Posterior vena cava (tissue), 2 donors: ENCODE measurements at regions not wholly inside any gene's neighbourhood (a gene's known extent, or its start where the extent isn't known, plus 50 kb on each side); places are given as distances from the start of the nearest gene placed in this dataset.
"Not testable (repeated sequence)": the region's sequence is repeated elsewhere in the genome, so short reads cannot be mapped to it uniquely, and the experiment has no call there.

Source experiments
- DNase-seq: peaks from one replicate; pipeline ENCODE4 v3.0.0-alpha.2; 2020; ENCODE audit warnings: low spot score
- intact Hi-C, 2 donors: fragments of 100-400 bp; cut with DNase I; formaldehyde crosslinking; loops; one replicate each; pipeline versions ENCODE4 v1.14.1 to v1.14.2; 2022 to 2023
- donor health status: DM: yes; HTN: yes; CAD: no.
- donor health status: DM: yes; HTN: yes; CAD: no.

GRCh38 chr6:17182961-17183360, 81.1 kb downstream of the STMND1 start:
- intact Hi-C loops = loop anchor here in 1 of 2 donors (10.0 kb wide), 1 partner anchor 932 kb away; no protein-coding TSS in a partner anchor
- no peak for DNase-seq

DNA sequence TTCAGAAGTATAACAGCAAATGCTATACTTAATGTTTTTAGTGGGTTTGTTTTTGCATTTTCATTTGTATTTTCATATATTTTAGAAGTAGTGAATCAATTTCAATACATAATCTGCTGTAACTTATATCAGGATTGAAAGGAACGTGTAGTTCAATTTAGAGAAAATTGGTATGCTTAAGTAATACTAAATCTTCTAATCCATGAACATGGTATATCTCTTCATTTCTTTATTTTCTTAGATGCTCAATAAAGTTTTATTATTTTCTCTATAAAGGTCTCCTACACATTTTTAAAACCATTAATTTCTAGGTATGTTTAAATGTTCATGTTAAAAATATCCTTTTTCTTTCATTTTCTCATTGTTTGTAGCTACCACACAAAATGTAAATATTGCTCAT, 85.1 kb downstream of the STMND1 start:
- DNase-seq = no peak
- intact Hi-C loops = loop anchor here in 1 of 2 donors (10.0 kb wide), 1 partner anchor 928 kb away; no protein-coding TSS in a partner anchor

DNA sequence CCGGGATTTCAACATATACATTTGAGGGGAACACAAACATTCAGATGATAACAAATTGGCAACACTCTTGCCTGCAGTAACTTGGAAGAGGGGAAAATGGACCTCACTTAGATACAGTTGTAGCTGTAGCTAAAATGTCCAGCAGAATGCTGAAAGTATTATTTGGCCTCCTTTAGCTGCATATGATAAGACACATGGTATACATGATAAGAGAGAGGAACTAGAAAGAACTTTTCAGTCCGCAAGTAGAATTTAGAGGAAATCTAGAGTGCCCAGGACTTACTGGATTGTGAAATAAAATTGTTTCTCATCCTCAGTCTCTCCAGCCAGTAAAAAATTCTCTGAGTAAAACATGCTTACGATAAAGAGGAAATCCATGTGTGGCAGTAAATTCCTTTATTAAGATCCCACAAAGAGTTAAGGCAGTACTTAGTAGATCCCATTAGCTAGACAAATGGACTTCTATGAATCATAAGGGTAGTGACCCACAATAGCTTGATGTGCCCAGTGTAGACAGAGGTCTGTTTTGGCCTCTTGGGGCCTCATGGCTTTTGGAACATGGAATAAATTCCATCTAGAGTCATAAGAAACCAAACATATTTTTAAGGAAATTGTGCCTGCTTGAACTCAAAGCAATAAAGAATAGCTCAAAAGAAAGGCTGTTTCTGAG, 87.9 kb upstream of the RBM24 start:
- no peak for DNase-seq
- intact Hi-C loops = no loop called here

DNA sequence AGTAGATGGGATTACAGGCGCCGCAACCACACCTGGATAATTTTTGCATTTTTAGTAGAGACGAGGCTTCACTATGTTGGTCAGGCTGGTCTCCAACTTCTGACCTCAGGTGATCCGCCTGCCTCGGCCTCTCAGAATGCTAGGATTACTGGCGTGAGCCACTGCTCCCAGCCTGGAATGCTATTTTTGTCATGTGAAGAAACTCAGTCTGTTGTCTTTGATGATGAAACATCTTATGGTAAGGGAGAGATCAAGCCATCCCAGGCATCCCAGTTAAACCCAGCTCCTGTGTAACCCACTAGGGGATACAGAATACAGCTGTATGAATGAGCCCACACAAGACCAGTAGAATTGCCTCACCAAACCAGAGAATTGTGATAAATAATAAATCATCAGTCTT, 83.6 kb upstream of the RBM24 start:
- intact Hi-C loops = no loop called here
- DNase-seq = no peak

DNA sequence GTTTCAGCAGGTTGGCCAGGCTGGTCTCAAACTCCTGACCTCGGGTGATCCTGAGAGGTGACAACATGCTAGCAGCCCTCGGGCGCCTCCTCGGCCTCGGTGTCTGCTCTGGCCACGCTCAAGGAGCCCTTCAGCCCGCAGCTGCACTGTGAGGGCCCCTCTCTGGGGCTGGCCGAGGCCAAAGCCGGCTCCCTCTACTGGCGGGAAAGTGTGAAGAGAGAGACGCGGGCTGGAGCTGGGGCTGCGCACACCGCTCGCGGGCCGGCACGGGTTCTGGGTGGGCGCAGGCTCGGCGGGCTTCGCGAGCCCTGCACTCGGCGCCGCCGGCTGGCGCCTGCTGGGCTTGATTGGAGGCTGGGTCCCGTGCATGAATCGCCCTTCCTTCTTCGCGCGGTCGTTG, 80.8 kb upstream of the RBM24 start:
- DNase-seq = no peak
- intact Hi-C loops = no loop called here

GRCh38 chr6:17202526-17202925, 78.6 kb upstream of the RBM24 start:
- no peak for DNase-seq
- intact Hi-C loops = no loop called here

DNA sequence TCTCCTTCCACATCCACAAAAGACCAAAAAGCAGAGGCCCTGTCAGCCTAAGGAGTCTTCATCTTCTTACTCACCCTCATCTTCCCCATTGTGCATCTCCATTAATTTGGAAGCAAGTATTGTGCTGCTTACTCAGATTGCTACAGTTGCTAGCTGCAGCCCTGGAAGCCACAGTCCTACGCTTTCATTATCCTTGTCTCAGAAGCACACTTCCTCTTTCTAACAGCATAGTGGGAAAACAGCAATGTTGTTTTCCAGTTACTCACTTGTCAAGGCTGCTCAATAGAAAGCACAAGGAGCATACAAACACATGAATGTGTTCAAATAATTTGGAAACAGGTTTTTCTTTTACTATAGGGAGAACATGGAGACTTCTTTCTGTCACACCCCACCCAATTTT, 76.6 kb upstream of the RBM24 start:
- intact Hi-C loops = no loop called here
- DNase-seq = no peak

DNA sequence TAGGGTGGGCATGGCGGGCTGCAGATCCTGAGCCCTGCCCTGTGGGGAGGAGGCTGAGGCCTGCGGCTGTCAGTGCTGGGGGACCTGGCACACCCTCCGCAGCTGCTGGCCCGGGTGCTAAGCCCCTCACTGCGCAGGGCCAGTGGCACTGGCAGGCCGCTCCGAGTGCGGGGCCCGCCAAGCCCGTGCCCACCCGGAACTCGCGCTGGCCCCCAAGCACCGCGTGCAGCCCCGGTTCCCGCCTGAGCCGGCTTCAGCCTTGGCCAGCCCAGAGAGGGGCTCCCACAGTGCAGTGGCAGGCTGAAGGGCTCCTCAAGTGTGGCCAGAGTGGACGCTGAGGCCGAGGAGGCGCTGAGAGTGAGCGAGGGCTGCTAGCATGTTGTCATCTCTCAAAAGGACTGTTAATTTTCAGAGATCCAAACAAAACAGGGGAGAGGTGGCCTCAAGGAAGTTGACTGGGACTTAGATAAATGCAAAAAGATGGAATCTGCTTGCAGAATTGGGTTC, 74.5 kb upstream of the RBM24 start:
- intact Hi-C loops = no loop called here

DNA sequence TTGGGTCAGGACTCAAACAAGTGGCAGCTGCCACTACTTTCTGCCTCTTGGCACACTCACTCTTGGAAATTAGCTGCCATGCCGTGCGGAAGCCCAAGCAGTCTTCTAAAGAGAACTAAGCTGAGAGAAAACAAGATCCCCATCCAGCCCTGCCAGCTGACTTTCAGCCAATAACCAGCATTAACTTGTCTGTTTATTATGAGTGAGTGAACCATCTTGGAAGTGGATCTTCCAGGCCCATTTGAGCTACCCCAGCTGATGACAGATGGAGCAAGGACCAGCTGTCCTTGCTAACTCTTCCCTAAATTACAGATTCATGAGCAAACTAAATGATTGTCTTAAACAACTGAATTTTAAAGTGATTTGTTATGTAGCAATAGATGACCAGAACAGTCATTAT, 73.9 kb upstream of the RBM24 start:
- DNase-seq = no peak
- intact Hi-C loops = no loop called here

More for the DNA sequence above, 74.5 kb upstream of the RBM24 start:
- DNase-seq = no peak

DNA sequence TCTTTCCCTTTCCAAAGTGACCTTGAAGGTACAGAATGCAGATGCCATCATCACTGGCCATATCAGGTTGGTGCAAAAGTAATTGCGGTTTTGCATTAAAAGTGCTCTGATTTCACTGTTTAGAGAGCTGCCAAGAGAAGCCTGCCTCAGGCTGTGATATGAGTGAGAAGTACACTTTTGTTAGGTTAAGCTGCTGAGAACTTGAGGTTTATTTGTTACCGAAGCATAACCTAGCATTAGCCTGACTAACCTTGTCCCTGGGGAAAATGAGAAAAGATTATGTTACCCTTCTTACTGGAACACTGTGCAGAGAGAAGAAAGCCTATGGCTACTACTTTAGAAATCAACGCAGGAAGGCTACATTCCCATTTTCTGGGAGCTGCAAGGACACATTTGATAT, 70.5 kb upstream of the RBM24 start:
- no peak for DNase-seq
- intact Hi-C loops = loop anchor here in 1 of 2 donors (10.0 kb wide), 1 partner anchor 64 kb away; no protein-coding TSS in a partner anchor

- intact Hi-C loops = loop anchor here in 1 of 2 donors (10.0 kb wide), 1 partner anchor 64 kb away; no protein-coding TSS in a partner anchor
- DNase-seq = no peak
Observed at GRCh38 chr6:17211101-17211500, 70.1 kb upstream of the RBM24 start.

- DNase-seq = peak; percentile 87
- intact Hi-C loops = loop anchor here in 1 of 2 donors (10.0 kb wide), 1 partner anchor 62 kb away; no protein-coding TSS in a partner anchor
Observed at GRCh38 chr6:17212546-17213371, 68.4 kb upstream of the RBM24 start.

DNA sequence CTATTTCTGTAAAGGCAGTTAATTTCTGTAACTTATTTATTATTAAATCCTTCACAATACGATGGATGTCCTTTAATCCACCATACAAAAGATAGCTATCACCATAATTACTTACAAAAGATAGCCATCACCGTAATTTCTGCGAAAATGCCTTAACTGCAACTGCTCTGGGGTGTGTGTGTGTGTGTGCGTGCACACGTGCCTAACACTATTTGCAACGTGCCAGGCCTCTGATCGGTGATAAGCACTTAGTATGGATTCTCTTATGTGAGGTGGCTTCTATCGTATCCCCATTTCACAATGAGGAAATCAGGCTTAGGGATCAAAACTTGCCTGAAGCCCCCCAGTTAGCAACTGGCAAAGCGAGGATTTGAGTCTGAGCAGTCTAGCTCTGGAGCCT, 67.1 kb upstream of the RBM24 start:
- no peak for DNase-seq
- intact Hi-C loops = loop anchor here in 1 of 2 donors (10.0 kb wide), 1 partner anchor 61 kb away; no protein-coding TSS in a partner anchor

- intact Hi-C loops = loop anchor here in 1 of 2 donors (10.0 kb wide), 1 partner anchor 58 kb away; no protein-coding TSS in a partner anchor
- DNase-seq = not testable (repeated sequence)
Observed at GRCh38 chr6:17216972-17217371, 64.2 kb upstream of the RBM24 start.

- DNase-seq = no peak
- intact Hi-C loops = loop anchor here in 1 of 2 donors (10.0 kb wide), 1 partner anchor 57 kb away; no protein-coding TSS in a partner anchor
Observed at GRCh38 chr6:17218023-17218748, 63.0 kb upstream of the RBM24 start.

GRCh38 chr6:17218749-17219093, 62.4 kb upstream of the RBM24 start:
- intact Hi-C loops = loop anchor here in 1 of 2 donors (10.0 kb wide), 1 partner anchor 56 kb away; no protein-coding TSS in a partner anchor
- DNase-seq = no peak

GRCh38 chr6:17219098-17219497, 62.1 kb upstream of the RBM24 start:
- DNase-seq = no peak
- intact Hi-C loops = loop anchor here in 1 of 2 donors (10.0 kb wide), 1 partner anchor 56 kb away; no protein-coding TSS in a partner anchor

DNA sequence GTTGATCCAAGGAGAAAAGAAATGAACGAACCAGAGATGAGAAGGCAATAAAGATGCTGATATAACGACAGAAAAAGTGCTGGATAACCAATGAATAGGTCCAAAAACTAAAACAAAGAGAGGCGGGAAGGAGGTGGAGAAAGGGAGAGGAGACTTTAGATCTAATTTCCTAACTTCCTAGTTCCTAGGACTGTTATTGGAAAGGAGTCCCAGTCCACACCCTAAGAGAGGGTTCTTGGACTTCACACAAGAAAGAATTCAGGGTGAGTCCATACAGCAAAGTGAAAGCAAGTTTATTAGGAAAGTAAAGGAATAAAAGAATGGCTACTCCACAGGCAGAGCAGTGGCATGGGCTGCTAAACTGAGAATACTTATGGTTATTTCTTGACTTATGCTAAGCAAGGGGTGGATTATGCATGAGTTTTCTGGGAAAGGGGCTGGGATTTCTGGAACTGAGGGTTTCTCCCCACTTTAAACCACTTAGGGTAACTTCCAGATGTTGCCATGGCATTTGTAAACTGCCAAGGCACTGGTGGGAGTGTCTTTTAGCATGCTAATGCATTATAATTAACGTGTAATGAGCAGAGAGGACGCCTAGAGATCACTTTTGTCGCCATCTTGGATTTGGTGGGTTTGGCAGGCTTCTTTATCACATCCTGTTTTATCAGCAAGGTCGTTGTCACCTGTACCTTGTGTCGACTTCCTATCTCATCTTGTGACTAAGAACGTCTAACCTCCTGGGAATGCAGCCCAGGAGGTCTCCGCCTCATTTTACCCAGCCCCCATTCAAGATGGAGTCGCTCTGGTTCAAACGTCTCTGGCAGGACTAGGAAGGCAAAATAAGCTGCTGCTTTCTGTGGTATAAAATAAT, 60.9 kb upstream of the RBM24 start:
- intact Hi-C loops = no loop called here
- no peak for DNase-seq
